ENCODE measurements at regions not wholly inside any gene's neighbourhood (a gene's known extent, or its start where the extent isn't known, plus 50 kb on each side); places are given as distances from the start of the nearest gene placed in this dataset.

GRCh38 chr5:73295921-73296320 is 122.9 kb downstream of the TMEM174 start:
- DNase-seq: no peak
- intact Hi-C loops (cut with DNase I): no loop called here

- intact Hi-C loops (cut with DNase I): no loop called here
- no peak for DNase-seq
Observed at GRCh38 chr5:73295447-73295846, 122.5 kb downstream of the TMEM174 start.

GRCh38 chr5:73292816-73293459 is 119.9 kb downstream of the TMEM174 start:
- no peak for DNase-seq
- intact Hi-C loops (cut with DNase I): no loop called here

- DNase-seq: no peak
- intact Hi-C loops (cut with DNase I): no loop called here
Observed at GRCh38 chr5:73291873-73292272, 118.9 kb downstream of the TMEM174 start.

DNA sequence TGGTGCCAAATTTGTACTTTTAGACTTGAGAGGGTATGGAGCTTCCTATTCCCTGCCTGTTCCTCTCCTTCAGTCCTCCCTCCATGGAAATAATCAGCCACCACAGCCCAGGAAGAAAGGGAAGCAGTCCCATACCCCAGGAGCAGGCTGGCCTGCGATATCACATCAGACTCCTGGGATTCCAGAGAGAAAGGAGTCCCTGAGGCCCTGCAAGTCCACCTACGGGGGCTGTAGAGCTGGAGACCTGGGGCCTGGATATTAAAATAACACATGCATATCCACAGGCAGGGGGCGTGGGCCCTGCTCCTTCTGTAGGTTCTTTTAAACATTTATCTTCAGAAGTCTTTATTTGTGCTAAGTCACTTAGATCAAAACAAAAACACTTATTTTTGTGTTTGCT is 117.2 kb downstream of the TMEM174 start:
- intact Hi-C loops (cut with DNase I): no loop called here
- DNase-seq: no peak

GRCh38 chr5:73288803-73289720 is 116.1 kb downstream of the TMEM174 start:
- DNase-seq: no peak
- intact Hi-C loops (cut with DNase I): no loop called here

GRCh38 chr5:73286896-73287295 is 113.9 kb downstream of the TMEM174 start:
- no peak for DNase-seq
- intact Hi-C loops (cut with DNase I): no loop called here

- intact Hi-C loops (cut with DNase I): no loop called here
Observed at GRCh38 chr5:73284985-73285384, 112.0 kb downstream of the TMEM174 start.

GRCh38 chr5:73284220-73284795 is 111.3 kb downstream of the TMEM174 start:
- no peak for DNase-seq
- intact Hi-C loops (cut with DNase I): no loop called here

More at GRCh38 chr5:73284985-73285384, 112.0 kb downstream of the TMEM174 start:
- DNase-seq: no peak

DNA sequence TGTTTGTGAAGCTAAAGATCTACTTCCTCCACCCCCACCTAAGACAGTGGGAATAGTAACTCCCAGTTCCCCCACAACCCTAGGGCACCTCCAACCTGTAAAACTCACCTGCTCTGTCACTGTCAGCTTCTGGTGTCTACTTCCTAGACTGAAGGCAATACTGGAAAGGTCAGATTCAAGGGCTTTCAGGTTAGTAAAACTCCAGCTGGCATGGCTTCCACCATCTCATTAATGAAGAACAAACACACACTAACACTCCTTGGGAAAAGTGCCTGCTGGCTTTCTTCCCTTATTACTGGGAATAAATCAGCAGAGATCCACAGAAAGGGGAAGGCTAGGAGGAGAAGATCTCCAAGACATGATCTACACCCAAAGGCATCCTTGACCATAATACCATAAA is 109.9 kb downstream of the TMEM174 start:
- intact Hi-C loops (cut with DNase I): no loop called here
- no peak for DNase-seq

- no peak for DNase-seq
- intact Hi-C loops (cut with DNase I): no loop called here
Observed at GRCh38 chr5:73282383-73282782, 109.4 kb downstream of the TMEM174 start.

- intact Hi-C loops (cut with DNase I): no loop called here
- DNase-seq: no peak
Observed at GRCh38 chr5:73280821-73281746, 108.1 kb downstream of the TMEM174 start.

GRCh38 chr5:73280386-73280785 is 107.4 kb downstream of the TMEM174 start:
- intact Hi-C loops (cut with DNase I): no loop called here
- no peak for DNase-seq

DNA sequence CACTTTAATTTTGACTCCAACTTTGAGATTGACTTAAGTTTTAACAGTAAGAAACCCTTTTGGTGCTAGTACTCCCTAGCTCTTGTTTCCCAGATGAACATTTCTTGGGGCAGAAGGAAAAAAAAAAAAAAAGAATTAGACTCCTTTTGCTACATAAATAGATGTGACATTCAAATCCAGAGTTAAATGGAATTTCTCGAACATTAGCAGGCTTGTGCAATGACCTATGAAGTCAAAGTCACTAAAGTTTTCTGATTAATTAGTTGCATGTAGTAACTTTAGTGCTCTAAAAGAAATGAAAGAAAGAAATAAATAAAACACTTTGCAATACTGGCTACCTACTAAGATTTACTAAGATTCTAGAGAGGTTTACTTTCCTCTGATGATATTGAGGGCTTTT is 106.8 kb downstream of the TMEM174 start:
- no peak for DNase-seq
- intact Hi-C loops (cut with DNase I): no loop called here

DNA sequence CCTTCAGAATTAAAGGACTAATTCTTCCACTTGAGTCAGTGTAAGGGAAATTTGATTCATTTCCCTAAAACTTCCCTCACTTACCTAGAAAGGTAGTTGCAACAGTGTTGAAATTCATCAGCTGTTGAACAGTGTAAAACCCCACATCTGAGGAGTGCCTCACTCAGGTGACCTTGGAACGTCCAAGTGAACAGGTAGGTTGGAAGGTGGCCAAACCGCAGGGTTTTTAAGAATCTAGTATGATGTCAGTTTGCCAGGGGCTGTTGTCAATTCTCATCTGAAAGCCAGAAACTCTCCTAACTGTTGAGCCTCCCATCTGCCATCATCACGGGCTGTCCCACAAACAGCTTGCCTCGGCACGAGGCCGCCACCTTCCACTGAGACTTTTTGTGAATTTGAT is 105.7 kb downstream of the TMEM174 start:
- DNase-seq: no peak
- intact Hi-C loops (cut with DNase I): no loop called here

- intact Hi-C loops (cut with DNase I): no loop called here
- DNase-seq: peak; percentile 54 to 94 (median 71)
Observed at GRCh38 chr5:73274881-73275663, 102.1 kb downstream of the TMEM174 start.

GRCh38 chr5:73274121-73274520 is 101.1 kb downstream of the TMEM174 start:
- intact Hi-C loops (cut with DNase I): no loop called here
- DNase-seq: no peak

DNA sequence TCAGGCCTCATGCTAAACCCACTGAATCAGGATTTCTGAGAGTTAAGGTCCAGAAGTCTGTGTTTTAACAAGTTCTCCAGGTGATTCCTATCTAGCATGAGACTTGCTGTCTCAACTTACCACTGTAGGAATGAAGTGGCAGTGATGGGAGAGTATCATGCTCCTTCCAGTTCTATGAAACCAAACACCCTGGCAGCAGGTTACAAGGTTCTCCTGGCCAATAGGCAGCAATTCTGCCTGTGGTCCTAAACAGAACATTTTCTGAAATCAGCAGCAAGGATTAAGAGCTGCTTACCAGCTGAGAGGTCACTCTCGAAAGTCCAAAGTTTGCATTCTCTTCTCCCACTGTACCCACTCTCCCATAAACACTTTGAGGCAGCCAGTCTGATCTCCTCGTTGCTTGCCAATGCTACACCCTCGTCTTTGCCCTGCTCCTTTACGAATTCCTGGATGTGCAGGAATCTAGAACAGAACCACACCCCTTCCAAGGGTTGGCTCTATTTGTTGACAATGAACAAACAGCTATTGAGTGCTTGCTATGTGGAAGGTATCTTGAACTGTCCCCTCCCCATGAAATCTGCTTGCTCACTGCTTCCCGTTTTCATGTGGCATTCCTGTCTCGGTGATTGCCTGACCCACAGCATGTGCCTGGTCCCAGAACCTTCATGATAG is 100.5 kb downstream of the TMEM174 start:
- intact Hi-C loops (cut with DNase I): no loop called here

DNA sequence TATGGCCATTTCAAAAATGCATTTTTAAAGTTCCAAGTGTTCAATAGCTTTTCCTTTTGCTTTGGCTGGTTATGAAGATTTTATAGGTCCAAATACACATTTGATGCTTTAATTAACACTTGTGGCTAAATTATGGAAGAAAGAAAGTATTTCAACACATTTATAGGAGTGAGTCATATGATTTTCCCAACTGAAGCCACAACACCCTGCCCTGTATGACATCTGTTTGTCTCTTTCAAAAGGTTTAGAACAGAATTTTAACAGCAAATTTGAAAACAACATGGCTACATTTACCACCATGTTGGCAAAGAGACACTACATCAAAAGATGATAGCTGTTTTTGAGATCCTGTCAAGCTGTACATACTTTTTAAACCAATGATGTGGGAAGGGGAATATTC is 99.4 kb downstream of the TMEM174 start:
- DNase-seq: no peak
- intact Hi-C loops (cut with DNase I): no loop called here

More for the DNA sequence above, 100.5 kb downstream of the TMEM174 start:
- DNase-seq: no peak
